ENCODE measurements at regions not wholly inside any gene's neighbourhood (a gene's known extent, or its start where the extent isn't known, plus 50 kb on each side); places are given as distances from the start of the nearest gene placed in this dataset.

GRCh38 chr20:5696011-5696559, 54.1 kb upstream of the SHLD1 start:
- no peak for TF ChIP-seq CTCF (IDR thresholded peaks at IDR 0.05; ENCODE audit: unreplicated experiment)
- Mint-ChIP-seq H3K27me3 (ENCODE audit: unreplicated experiment) (peaks cover 2% of the 10 kb centered on the region), H3K9me3 (ENCODE audit: unreplicated experiment) (no peaks in the 10 kb centered on the region), H3K36me3 (ENCODE audit: low read depth, unreplicated experiment) (no peaks in the 10 kb centered on the region), H3K27ac (ENCODE audit: unreplicated experiment) (peak overlapping the region; percentile 7), H3K4me3 (ENCODE audit: unreplicated experiment) (no peak overlapping the region), H3K4me1 (ENCODE audit: unreplicated experiment) (no peaks in the 10 kb centered on the region)
- no peak for DNase-seq (ENCODE audit: low spot score)

GRCh38 chr20:5691918-5692618, 58.1 kb upstream of the SHLD1 start:
- no peak for TF ChIP-seq CTCF (IDR thresholded peaks at IDR 0.05; ENCODE audit: unreplicated experiment)
- H3K36me3 Mint-ChIP-seq (ENCODE audit: low read depth, unreplicated experiment) = no peaks in the 10 kb centered on the region
- H3K4me1 Mint-ChIP-seq (ENCODE audit: unreplicated experiment) = peaks cover 18% of the 10 kb centered on the region
- no peak for DNase-seq (ENCODE audit: low spot score)
- H3K27ac Mint-ChIP-seq (ENCODE audit: unreplicated experiment) = no peak overlapping the region
- H3K4me3 Mint-ChIP-seq (ENCODE audit: unreplicated experiment) = no peak overlapping the region
- H3K27me3 Mint-ChIP-seq (ENCODE audit: unreplicated experiment) = peaks cover 2% of the 10 kb centered on the region
- H3K9me3 Mint-ChIP-seq (ENCODE audit: unreplicated experiment) = no peaks in the 10 kb centered on the region

GRCh38 chr20:5689463-5689862, 60.7 kb upstream of the SHLD1 start:
- no peak for TF ChIP-seq CTCF (IDR thresholded peaks at IDR 0.05; ENCODE audit: unreplicated experiment)
- no peak for DNase-seq (ENCODE audit: low spot score)
- Mint-ChIP-seq H3K27ac (ENCODE audit: unreplicated experiment) (peak overlapping the region; percentile 20), H3K27me3 (ENCODE audit: unreplicated experiment) (peaks cover 1% of the 10 kb centered on the region), H3K4me1 (ENCODE audit: unreplicated experiment) (peaks cover 18% of the 10 kb centered on the region), H3K4me3 (ENCODE audit: unreplicated experiment) (no peak overlapping the region), H3K36me3 (ENCODE audit: low read depth, unreplicated experiment) (no peaks in the 10 kb centered on the region), H3K9me3 (ENCODE audit: unreplicated experiment) (no peaks in the 10 kb centered on the region)

GRCh38 chr20:5688431-5688972, 61.7 kb upstream of the SHLD1 start:
- peak overlapping the region; percentile 61 for H3K27ac Mint-ChIP-seq (ENCODE audit: unreplicated experiment)
- H3K4me3 Mint-ChIP-seq (ENCODE audit: unreplicated experiment) = no peak overlapping the region
- peak; percentile 7 for DNase-seq (ENCODE audit: low spot score)
- no peaks in the 10 kb centered on the region for H3K9me3 Mint-ChIP-seq (ENCODE audit: unreplicated experiment)
- peaks cover 1% of the 10 kb centered on the region for H3K27me3 Mint-ChIP-seq (ENCODE audit: unreplicated experiment)
- no peak for TF ChIP-seq CTCF (IDR thresholded peaks at IDR 0.05; ENCODE audit: unreplicated experiment)
- H3K4me1 Mint-ChIP-seq (ENCODE audit: unreplicated experiment) = peaks cover 18% of the 10 kb centered on the region
- H3K36me3 Mint-ChIP-seq (ENCODE audit: low read depth, unreplicated experiment) = no peaks in the 10 kb centered on the region

- Mint-ChIP-seq H3K9me3 (ENCODE audit: unreplicated experiment) (no peaks in the 10 kb centered on the region), H3K27me3 (ENCODE audit: unreplicated experiment) (peaks cover 1% of the 10 kb centered on the region), H3K4me3 (ENCODE audit: unreplicated experiment) (no peak overlapping the region), H3K36me3 (ENCODE audit: low read depth, unreplicated experiment) (no peaks in the 10 kb centered on the region), H3K4me1 (ENCODE audit: unreplicated experiment) (peaks cover 18% of the 10 kb centered on the region), H3K27ac (ENCODE audit: unreplicated experiment) (peak overlapping the region; percentile 61)
- DNase-seq (ENCODE audit: low spot score) = no peak
- TF ChIP-seq CTCF (IDR thresholded peaks at IDR 0.05; ENCODE audit: unreplicated experiment) = no peak
These were observed 62.3 kb upstream of the SHLD1 start for GRCh38 chr20:5687884-5688283.
